K562 (cell line): ENCODE measurements at regions not wholly inside any gene's neighbourhood (a gene's known extent, or its start where the extent isn't known, plus 50 kb on each side); places are given as distances from the start of the nearest gene placed in this dataset.

Experiments
- ATAC-seq: fragments of 200-7000 bp; cut with Tn5 transposase; 3 replicates; pipeline ENCODE4 v1.9.1; 2020; ENCODE audit warnings: moderate library complexity
- BruUV-seq: library from RNA; stranded (reverse); fragments of 400-500 nt; replicated peaks from 2 replicates; lab custom pipeline; 2021; lab: Mats Ljungman, UMichigan
- CTCF ChIA-PET: fragments of 300-600 bp; formaldehyde crosslinking; extraction: SDS; loops from one replicate; lab custom pipeline; 2021; ENCODE audit warnings: low intra/inter-chr PET ratio; lab: Yijun Ruan, JAX
- POLR2A ChIA-PET: fragments of 300-600, 350-650 bp; sonication (Branson Sonifier 250); formaldehyde crosslinking; extraction: SDS; loops from one replicate; lab custom pipeline; 2021; ENCODE audit warnings: antibody characterized with exemption, inconsistent platforms; lab: Yijun Ruan, JAX
- DNase-seq, 4 experiments: peaks; one replicate each; pipeline versions ENCODE4 v3.0.0 to v3.0.0-alpha.2; 2011 to 2018; ENCODE audit warnings: low spot score in 3 of 4, mixed read lengths in 3 of 4; ENCODE audit errors: extremely low read depth in 1 of 4
- FAIRE-seq: peaks from 2 replicates; lab custom pipeline; 2011; peaks lifted over from hg19 to GRCh38; lab: Jason Lieb, UNC
- H2AFZ ChIP-seq: 2 replicates; pipeline ENCODE4 v1.6.0; 2011; ENCODE audit warnings: low read depth, low read length, control low read depth, inconsistent platforms
- H3K27ac ChIP-seq: fragments of 200-600 bp; 3 replicates; pipeline ENCODE4 v1.8.0; 2011; ENCODE audit warnings: low read depth, mild to moderate bottlenecking, control low read depth, inconsistent platforms, low read length, moderate library complexity, mixed read lengths; ENCODE audit errors: extremely low read depth
- H3K27me3 ChIP-seq, 2 experiments: fragments of 300-600 bp in 1 of 2; 2 replicates in 1 of 2; 3 replicates in 1 of 2; pipeline versions ENCODE4 v1.6.0 to v1.8.0; 2011; ENCODE audit warnings: inconsistent platforms in 2 of 2, low read length in 2 of 2, mild to moderate bottlenecking in 1 of 2, mixed read lengths in 1 of 2, moderate library complexity in 1 of 2; ENCODE audit not compliant: control insufficient read depth in 2 of 2, insufficient read depth in 2 of 2
- H3K36me3 ChIP-seq: fragments of 300-600 bp; 3 replicates; pipeline ENCODE4 v1.8.0; 2011; ENCODE audit warnings: mild to moderate bottlenecking, low read length, inconsistent platforms; ENCODE audit not compliant: control insufficient read depth, insufficient read depth
- H3K4me1 ChIP-seq, 2 experiments: fragments of 200-600 bp in 1 of 2; replicated peaks in 1 of 2; 2 replicates in 1 of 2; 3 replicates in 1 of 2; pipeline versions ENCODE4 v1.5.1 to v1.8.0; 2011; ENCODE audit warnings: inconsistent platforms in 2 of 2, low read length in 2 of 2, mild to moderate bottlenecking in 1 of 2, mixed read lengths in 1 of 2, moderate library complexity in 1 of 2; ENCODE audit not compliant: control insufficient read depth in 2 of 2, insufficient read depth in 2 of 2
- H3K4me2 ChIP-seq: 2 replicates; pipeline ENCODE4 v1.6.1; 2011; ENCODE audit warnings: low read length, control low read depth, inconsistent platforms, mixed read lengths; ENCODE audit not compliant: insufficient read depth
- H3K4me3 ChIP-seq: fragments of 200-600 bp; sonication (generic), shearing (Covaris generic); 2 replicates; pipeline ENCODE4 v1.5.1; 2016; ENCODE audit warnings: control low read depth, inconsistent platforms
- H3K79me2 ChIP-seq: fragments of 200-600 bp; 3 replicates; pipeline ENCODE4 v1.8.0; 2011; ENCODE audit warnings: low read length, inconsistent platforms; ENCODE audit not compliant: control insufficient read depth, insufficient read depth
- H3K9ac ChIP-seq, 2 experiments: 2 replicates each; pipeline versions ENCODE4 v1.6.0 to v1.6.1; 2011; ENCODE audit warnings: low read depth in 2 of 2, low read length in 2 of 2, control low read depth in 1 of 2, inconsistent platforms in 1 of 2, mild to moderate bottlenecking in 1 of 2, mixed read lengths in 1 of 2; ENCODE audit not compliant: insufficient read depth in 1 of 2
- H3K9me1 ChIP-seq: one replicate; pipeline ENCODE4 v1.6.0; 2011; ENCODE audit warnings: inconsistent platforms, mild to moderate bottlenecking, low read length, moderate library complexity; ENCODE audit not compliant: control insufficient read depth, insufficient read depth
- H3K9me3 ChIP-seq: replicated peaks from 2 replicates; pipeline ENCODE4 v1.5.1; 2011; ENCODE audit warnings: low read depth, low read length, inconsistent platforms; ENCODE audit not compliant: control insufficient read depth, insufficient read depth
- H4K20me1 ChIP-seq: replicated peaks from 2 replicates; pipeline ENCODE4 v1.6.1; 2011; ENCODE audit warnings: low read length, inconsistent platforms, mixed read lengths; ENCODE audit not compliant: control insufficient read depth, insufficient read depth
- AFF1 ChIP-seq, 2 experiments: fragments of 450-650 bp; IDR thresholded peaks; 2 replicates each; pipeline ENCODE4 v1.6.1; 2018; ENCODE audit warnings: mild to moderate bottlenecking in 2 of 2, low read depth in 1 of 2; ENCODE audit not compliant: partially characterized antibody in 2 of 2
- BRD9 ChIP-seq: fragments of 450-650 bp; IDR thresholded peaks from 2 replicates; pipeline ENCODE4 v1.6.1; 2018; ENCODE audit warnings: low read depth; ENCODE audit not compliant: partially characterized antibody
- MAX ChIP-seq: sonication (generic); formaldehyde crosslinking; IDR thresholded peaks from 2 replicates; pipeline ENCODE4 v1.9.0; 2022; ENCODE audit warnings: mild to moderate bottlenecking, missing genetic modification reagents
- U2AF2 ChIP-seq: fragments of 200-400 bp; formaldehyde crosslinking; optimal IDR thresholded peaks from 2 replicates; pipeline ENCODE3; 2017; ENCODE audit warnings: low read depth, mild to moderate bottlenecking, low read length
- USF2 ChIP-seq: sonication (generic); formaldehyde crosslinking; IDR thresholded peaks from 2 replicates; pipeline ENCODE4 v1.5.0; 2020; ENCODE audit warnings: missing genetic modification reagents
- ZNF407 ChIP-seq: fragments of 450-650 bp; IDR thresholded peaks from 2 replicates; pipeline ENCODE4 v1.6.1; 2016; ENCODE audit warnings: low read depth
- ZNF740 ChIP-seq, 3 experiments: fragments of 200-800 bp in 1 of 3; sonication (Bioruptor generic) in 1 of 3; sonication (generic) in 1 of 3; formaldehyde crosslinking in 1 of 3; IDR thresholded peaks; 2 replicates each; pipeline versions ENCODE4 v1.6.1 to v1.8.0; 2016 to 2022; ENCODE audit warnings: mild to moderate bottlenecking in 2 of 3, missing compliant biosample characterization in 2 of 3, missing genetic modification characterization in 2 of 3, missing genetic modification reagents in 1 of 3
- WGBS: fragments of 100-300 bp; shearing (Covaris generic); methylation state at CpG from one replicate; pipeline ENCODE4 v1.1.6; 2016; ENCODE audit warnings: low coverage, mixed read lengths; ENCODE audit not compliant: insufficient coverage; ENCODE audit errors: missing lambda C conversion rate; 5-methylcytosine and 5-hydroxymethylcytosine counted together
- in situ Hi-C: fragments of 300-500 bp; cut with MboI; formaldehyde crosslinking; loops from 4 replicates; pipeline ENCODE4 v1.15.0; 2018; ENCODE audit warnings: inconsistent platforms, mixed read lengths
- intact Hi-C: fragments of 100-400 bp; cut with micrococcal nuclease; formaldehyde crosslinking; loops from 2 replicates; pipeline ENCODE4 v1.14.2; 2022

GRCh38 chr5:164728733-164729132 is 1223.3 kb downstream of the MAT2B start:
- ChIA-PET POLR2A (no interaction called here), CTCF (no interaction called here)
- BruUV-seq, result no TSS peak
- TF ChIP-seq AFF1 (IDR thresholded peaks at IDR 0.05; ENCODE audit: low read depth in 1 of 2, partially characterized antibody in 2 of 2), result no peak
- TF ChIP-seq ZNF407, result no peak
- TF ChIP-seq ZNF740 (CRISPR knock-in tag; IDR thresholded peaks at IDR 0.05), result no peak
- TF ChIP-seq ZNF740 (tag; IDR thresholded peaks at IDR 0.05), result no peak
- no peak for TF ChIP-seq BRD9
- TF ChIP-seq USF2 (CRISPR knock-in tag), result no peak
- no peak for TF ChIP-seq MAX
- no peak for TF ChIP-seq U2AF2

More at GRCh38 chr5:164728733-164729132, 1223.3 kb downstream of the MAT2B start:
- H3K27ac ChIP-seq, result no peak overlapping the region
- DNase-seq (no peak), FAIRE-seq (no peak), ATAC-seq (no peak)
- no peaks in the 10 kb centered on the region for H3K36me3 ChIP-seq
- H3K79me2 ChIP-seq, result no peaks in the 10 kb centered on the region
- H3K4me2 ChIP-seq, result no peak overlapping the region
- no peak overlapping the region for H3K9ac ChIP-seq
- no peak overlapping the region for H2AFZ ChIP-seq
- intact Hi-C loops, result no loop called here
- no peaks in the 10 kb centered on the region for H3K9me3 ChIP-seq
- in situ Hi-C loops, result no loop called here
- no peaks in the 10 kb centered on the region for H3K9me1 ChIP-seq
- no peaks in the 10 kb centered on the region for H3K27me3 ChIP-seq
- no peaks in the 10 kb centered on the region for H3K4me1 ChIP-seq
- 5% methylated on average over 3 of the region's 3 CpGs for WGBS
- H4K20me1 ChIP-seq, result no peaks in the 10 kb centered on the region
- no peak overlapping the region for H3K4me3 ChIP-seq
